Small intestine (tissue), 7 donors: ENCODE measurements at regions not wholly inside any gene's neighbourhood (a gene's known extent, or its start where the extent isn't known, plus 50 kb on each side); places are given as distances from the start of the nearest gene placed in this dataset.
A peak's percentile ranks its signal among the peaks of the same experiment; 100 is the strongest.

Experiments used
- DNase-seq, 2 donors: peaks; one replicate each; pipeline versions ENCODE4 v3.0.0 to v3.0.0-alpha.2; 2013
- FAIRE-seq: peaks from 2 replicates; lab custom pipeline; 2012; peaks lifted over from hg19 to GRCh38; lab: Jason Lieb, UNC
- H3K27ac ChIP-seq, 3 donors: one replicate each; pipeline ENCODE4 v1.5.1; 2013; ENCODE audit warnings: low read length in 2 of 3, mild to moderate bottlenecking in 2 of 3, control low read depth in 1 of 3, inconsistent platforms in 1 of 3, low read depth in 1 of 3, moderate library complexity in 1 of 3
- H3K27me3 ChIP-seq, 3 donors: one replicate each; pipeline ENCODE4 v1.6.1; 2013; ENCODE audit warnings: low read length in 3 of 3, inconsistent platforms in 1 of 3; ENCODE audit not compliant: control insufficient read depth in 3 of 3, insufficient read depth in 3 of 3
- H3K36me3 ChIP-seq, 3 donors: one replicate each; pipeline ENCODE4 v1.6.1; 2013; ENCODE audit warnings: low read length in 3 of 3, inconsistent platforms in 1 of 3, low read depth in 1 of 3, mild to moderate bottlenecking in 1 of 3, moderate library complexity in 1 of 3; ENCODE audit not compliant: control insufficient read depth in 3 of 3, insufficient read depth in 2 of 3
- H3K4me1 ChIP-seq, 3 donors: one replicate each; pipeline ENCODE4 v1.6.1; 2013; ENCODE audit warnings: low read length in 2 of 3, inconsistent platforms in 1 of 3, low read depth in 1 of 3, mild to moderate bottlenecking in 1 of 3, moderate library complexity in 1 of 3; ENCODE audit not compliant: control insufficient read depth in 3 of 3, insufficient read depth in 2 of 3
- H3K4me3 ChIP-seq, 3 donors: one replicate each; pipeline ENCODE4 v1.5.1; 2013; ENCODE audit warnings: low read length in 3 of 3, control low read depth in 1 of 3, inconsistent platforms in 1 of 3, low read depth in 1 of 3, mild to moderate bottlenecking in 1 of 3, moderate library complexity in 1 of 3
- H3K9me3 ChIP-seq, 2 donors: one replicate each; pipeline ENCODE4 v1.6.1; 2013; ENCODE audit warnings: low read depth in 1 of 2, low read length in 1 of 2; ENCODE audit not compliant: control insufficient read depth in 2 of 2, insufficient read depth in 1 of 2
- WGBS, 3 donors: extraction: QIAGEN DNeasy Blood & Tissue Kit; methylation state at CpG; one replicate each; pipeline ENCODE4 v1.1.7; 2013; 5-methylcytosine and 5-hydroxymethylcytosine counted together
- donor health status: healthy with polysubstance abuse.
- donor health status: control.
- donor health status: control.
- donor health status: Bipolar disorder and iron deficiency.
- donor health status: healthy.

DNA sequence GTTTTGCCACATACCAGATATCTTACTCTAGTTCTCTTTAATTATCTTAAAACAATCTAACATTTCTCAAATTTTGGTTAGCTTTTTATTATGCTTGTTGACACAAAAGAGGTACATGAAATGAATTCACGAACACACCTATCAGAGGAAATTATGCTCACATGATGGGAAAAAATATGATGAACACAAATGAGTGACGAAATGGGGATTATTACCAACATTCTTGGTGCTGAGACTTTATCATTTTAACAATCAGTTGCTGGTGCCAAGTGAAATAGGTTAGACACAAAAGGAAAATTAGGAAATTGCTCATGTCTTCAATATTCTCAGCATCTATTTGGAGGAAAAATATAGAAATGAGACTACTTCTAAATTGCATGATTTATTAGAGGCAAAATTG is 944.7 kb upstream of the NRXN1 start:
- DNase-seq (no peak), FAIRE-seq (no peak)
- Histone ChIP-seq H3K27ac (no peak overlapping the region), H3K36me3 (no peaks in the 10 kb centered on the region), H3K27me3 (no peaks in the 10 kb centered on the region), H3K4me1 (no peaks in the 10 kb centered on the region), H3K4me3 (no peak overlapping the region), H3K9me3 (no peaks in the 10 kb centered on the region)
- WGBS, 3 donors = 49 to 72% (median 62%) methylated on average over 2 of the region's 2 CpGs

DNA sequence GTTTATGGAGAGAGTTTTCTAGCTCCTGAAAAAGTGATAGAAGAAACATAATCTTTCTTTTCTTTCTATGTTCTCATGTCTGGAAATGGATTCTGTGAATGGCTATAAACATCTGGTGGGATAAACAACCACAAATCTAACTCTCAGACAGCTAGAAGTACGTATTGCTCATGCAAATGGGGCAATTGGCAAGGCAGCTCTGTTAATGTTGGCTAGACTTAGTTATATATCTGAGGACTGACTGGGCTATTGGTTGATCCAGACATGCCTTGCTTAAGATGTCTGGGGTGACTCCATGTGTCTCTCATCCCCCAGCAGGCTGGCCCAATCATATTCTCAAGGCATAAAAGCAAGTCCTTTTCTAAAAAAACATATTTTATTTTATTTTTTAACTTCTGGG is 939.2 kb upstream of the NRXN1 start:
- no peak for FAIRE-seq
- H3K36me3 ChIP-seq = no peaks in the 10 kb centered on the region
- DNase-seq = no peak
- H3K4me1 ChIP-seq = no peaks in the 10 kb centered on the region
- no peak overlapping the region for H3K27ac ChIP-seq
- H3K4me3 ChIP-seq = no peak overlapping the region
- WGBS, 3 donors = 30 to 47% (median 33%) methylated on average over 1 of the region's 1 CpG
- no peaks in the 10 kb centered on the region for H3K27me3 ChIP-seq
- no peaks in the 10 kb centered on the region for H3K9me3 ChIP-seq

DNA sequence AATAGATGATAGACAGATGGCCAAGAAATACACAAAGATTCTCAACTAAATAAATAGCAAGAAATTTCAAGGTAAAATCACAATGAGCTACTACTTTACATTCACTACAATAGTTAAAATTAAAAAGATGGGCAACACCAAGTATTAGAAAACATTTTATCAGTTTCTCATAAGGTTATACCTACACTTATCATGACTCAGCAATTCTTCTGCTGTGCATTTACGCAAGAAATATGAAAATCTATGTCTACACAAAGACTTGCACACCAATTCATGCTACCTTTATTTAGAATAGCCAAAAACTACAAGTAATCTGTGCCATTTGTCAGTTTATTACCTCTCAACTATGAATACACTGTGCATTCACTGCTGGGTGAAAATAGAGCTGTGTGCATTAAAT is 937.4 kb upstream of the NRXN1 start:
- Histone ChIP-seq H3K9me3 (no peaks in the 10 kb centered on the region), H3K27me3 (no peaks in the 10 kb centered on the region), H3K27ac (no peak overlapping the region), H3K4me1 (no peaks in the 10 kb centered on the region), H3K4me3 (no peak overlapping the region), H3K36me3 (no peaks in the 10 kb centered on the region)
- DNase-seq (no peak), FAIRE-seq (no peak)
- WGBS, 3 donors = 55 to 79% (median 73%) methylated on average over 1 of the region's 1 CpG

DNA sequence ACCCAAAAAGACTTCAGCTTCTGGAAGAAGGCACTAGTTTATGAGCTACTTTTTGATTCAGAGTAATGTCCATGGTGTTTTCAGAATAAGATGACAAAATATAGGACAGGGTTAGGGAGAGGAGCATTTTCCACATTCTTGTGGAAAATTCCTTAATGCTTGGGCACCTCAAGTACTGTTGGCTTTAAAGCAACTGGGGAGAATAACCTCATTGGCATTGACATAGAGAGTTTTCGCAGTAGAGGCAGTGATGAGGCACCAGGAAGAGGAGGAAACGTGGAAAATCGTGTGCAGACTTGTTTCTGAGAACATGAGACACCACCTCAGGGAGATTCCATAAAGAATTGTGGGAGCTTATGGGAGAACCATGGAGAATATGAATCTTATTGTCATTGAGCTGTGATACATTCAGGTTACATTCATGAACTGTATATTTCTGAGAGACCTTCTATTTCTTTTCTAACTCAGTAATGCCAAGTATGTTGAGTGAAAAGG is 929.0 kb upstream of the NRXN1 start:
- Histone ChIP-seq H3K27ac (no peak overlapping the region), H3K4me3 (no peak overlapping the region), H3K36me3 (no peaks in the 10 kb centered on the region), H3K9me3 (no peaks in the 10 kb centered on the region), H3K4me1 (no peaks in the 10 kb centered on the region), H3K27me3 (no peaks in the 10 kb centered on the region)
- DNase-seq (no peak), FAIRE-seq (no peak)
- 54 to 78% (median 54%) methylated on average over 3 of the region's 3 CpGs for WGBS, 3 donors

DNA sequence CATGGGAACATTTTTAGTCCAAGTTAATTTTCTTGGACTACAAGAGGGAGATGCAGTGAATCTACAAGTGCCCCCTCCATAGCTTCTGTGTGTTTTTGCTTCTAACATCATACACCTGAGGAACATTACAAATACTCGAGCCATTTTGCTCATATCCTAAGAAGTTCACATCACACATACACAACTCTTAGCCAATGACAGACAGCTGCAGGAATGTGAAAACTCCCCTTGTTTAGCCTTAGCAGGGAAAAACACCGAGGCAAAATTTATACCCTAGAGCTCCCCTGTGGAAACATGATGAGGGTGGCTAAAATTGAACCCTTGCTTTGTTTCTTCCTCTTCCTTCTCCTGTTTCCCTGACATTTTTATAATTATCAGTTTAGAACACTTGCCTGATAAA is 928.3 kb upstream of the NRXN1 start:
- DNase-seq (no peak), FAIRE-seq (no peak)
- Histone ChIP-seq H3K9me3 (no peaks in the 10 kb centered on the region), H3K27me3 (no peaks in the 10 kb centered on the region), H3K4me3 (no peak overlapping the region), H3K4me1 (no peaks in the 10 kb centered on the region), H3K27ac (no peak overlapping the region), H3K36me3 (no peaks in the 10 kb centered on the region)
- 70 to 79% (median 77%) methylated on average over 2 of the region's 2 CpGs for WGBS, 3 donors

DNA sequence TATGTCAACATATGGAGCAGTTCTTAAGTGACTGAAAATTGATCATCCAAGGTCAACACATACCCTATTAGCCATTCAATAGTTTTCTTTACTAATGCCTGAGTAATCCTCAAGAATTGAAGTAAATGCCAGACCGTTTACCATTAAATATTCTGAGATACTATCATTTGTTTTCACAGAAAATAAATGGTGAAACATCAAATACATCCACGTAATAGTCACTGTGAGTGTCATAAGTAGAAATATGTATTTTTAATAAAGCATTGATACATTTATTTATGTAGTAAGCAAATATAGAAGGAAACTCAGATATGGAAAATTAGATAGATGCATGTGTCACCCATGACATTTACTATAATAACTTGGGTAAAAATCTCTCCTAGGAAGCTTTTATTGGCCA is 927.8 kb upstream of the NRXN1 start:
- H3K36me3 ChIP-seq = no peaks in the 10 kb centered on the region
- no peak for DNase-seq
- no peak overlapping the region for H3K4me3 ChIP-seq
- FAIRE-seq = peak; percentile 41
- no peaks in the 10 kb centered on the region for H3K27me3 ChIP-seq
- H3K27ac ChIP-seq = no peak overlapping the region
- WGBS, 3 donors = 35 to 51% (median 42%) methylated on average over 2 of the region's 2 CpGs
- peaks cover 0 to 2% of the 10 kb centered on the region in 2 donors for H3K9me3 ChIP-seq
- H3K4me1 ChIP-seq = no peaks in the 10 kb centered on the region

DNA sequence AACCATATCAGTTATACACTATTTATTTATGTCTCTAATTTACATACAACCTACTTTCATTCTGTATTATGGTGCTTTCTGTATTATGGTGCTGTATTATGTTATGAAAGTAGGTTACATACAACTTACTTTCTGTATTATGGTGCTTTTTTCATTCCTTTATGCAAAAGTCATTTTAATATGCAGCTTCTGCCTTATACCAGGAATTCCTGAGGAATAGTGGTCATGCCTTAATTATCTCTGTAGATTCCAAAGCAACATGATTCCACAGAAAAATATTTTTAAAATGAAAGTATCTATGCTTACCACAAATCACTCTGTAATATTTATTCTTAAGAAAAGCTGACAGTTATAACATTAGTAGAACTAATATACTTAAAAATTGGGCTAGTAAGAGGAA is 922.0 kb upstream of the NRXN1 start:
- Histone ChIP-seq H3K27ac (no peak overlapping the region), H3K4me1 (no peaks in the 10 kb centered on the region), H3K36me3 (no peaks in the 10 kb centered on the region), H3K4me3 (no peak overlapping the region), H3K9me3 (peaks cover 0 to 17% of the 10 kb centered on the region in 2 donors), H3K27me3 (no peaks in the 10 kb centered on the region)
- no peak for DNase-seq
- no peak for FAIRE-seq

DNA sequence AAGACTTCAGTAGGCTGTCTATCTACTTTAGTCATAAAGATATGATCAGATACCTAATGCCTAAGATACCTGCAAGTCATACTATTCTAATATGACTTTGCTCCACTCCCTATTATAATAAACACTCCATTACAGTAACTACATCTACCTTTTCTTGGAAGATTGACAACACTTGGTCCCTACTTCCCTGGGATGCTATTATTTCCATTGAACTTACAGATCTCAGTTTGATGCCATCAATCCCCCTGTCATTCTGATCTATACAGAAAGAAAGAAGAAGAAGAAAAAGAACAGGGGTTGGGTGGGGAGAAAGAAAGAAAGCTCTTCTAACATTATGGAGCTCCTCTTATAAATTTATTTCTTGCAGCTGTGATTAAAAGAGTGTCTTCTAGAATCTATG is 889.1 kb upstream of the NRXN1 start:
- Histone ChIP-seq H3K4me1 (no peaks in the 10 kb centered on the region), H3K27me3 (no peaks in the 10 kb centered on the region), H3K27ac (no peak overlapping the region), H3K9me3 (peaks cover 0 to 5% of the 10 kb centered on the region in 2 donors), H3K36me3 (no peaks in the 10 kb centered on the region), H3K4me3 (no peak overlapping the region)
- FAIRE-seq = no peak
- no peak for DNase-seq

DNA sequence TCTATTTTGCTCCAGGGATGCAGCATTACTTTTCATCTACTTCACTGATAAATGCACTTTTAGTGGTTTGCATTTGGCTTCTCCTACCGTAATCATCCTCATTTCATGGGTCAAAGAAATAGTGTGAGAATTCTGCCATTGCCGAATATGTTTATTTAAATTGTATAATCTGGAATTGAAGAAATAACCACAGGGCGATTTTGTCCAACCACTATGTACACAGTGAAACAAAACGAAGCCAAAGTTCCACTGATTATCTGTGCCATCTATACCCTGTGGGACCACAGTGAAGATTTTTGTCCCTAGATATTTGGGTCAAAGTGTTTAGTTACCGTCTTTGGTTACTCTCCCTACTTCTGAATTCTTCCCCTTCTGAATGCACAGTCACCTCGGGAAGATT is 888.6 kb upstream of the NRXN1 start:
- WGBS, 3 donors = 71 to 83% (median 75%) methylated on average over 6 of the region's 6 CpGs
- peaks cover 0 to under 1% of the 10 kb centered on the region in 2 donors for H3K9me3 ChIP-seq
- no peaks in the 10 kb centered on the region for H3K4me1 ChIP-seq
- H3K36me3 ChIP-seq = no peaks in the 10 kb centered on the region
- H3K27me3 ChIP-seq = no peaks in the 10 kb centered on the region
- DNase-seq (no peak), FAIRE-seq (no peak)
- H3K4me3 ChIP-seq = no peak overlapping the region
- H3K27ac ChIP-seq = no peak overlapping the region
